ENCODE measurements at regions not wholly inside any gene's neighbourhood (a gene's known extent, or its start where the extent isn't known, plus 50 kb on each side); places are given as distances from the start of the nearest gene placed in this dataset.
"Not testable (repeated sequence)": the region's sequence is repeated elsewhere in the genome, so short reads cannot be mapped to it uniquely, and the experiment has no call there.

DNA sequence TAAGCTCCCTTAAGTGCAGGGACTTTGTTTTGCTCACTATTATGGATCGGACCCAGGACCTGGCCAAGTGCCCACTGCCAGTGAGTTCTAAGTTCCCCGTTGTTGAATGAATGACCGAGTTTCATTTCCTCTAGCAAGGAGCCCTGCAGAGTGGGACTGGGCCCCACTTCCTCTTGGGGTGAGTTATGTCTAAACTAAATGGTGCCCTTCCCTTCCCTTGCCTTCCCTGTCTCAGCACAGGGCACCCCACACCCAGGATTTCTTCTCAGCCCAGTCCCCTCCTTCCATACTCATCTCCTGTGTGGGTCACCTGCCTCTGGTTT lies 195.3 kb upstream of the HS6ST1 start:
- Histone ChIP-seq H3K27me3 (replicated peaks; ENCODE audit: insufficient read depth) (no peaks in the 10 kb centered on the region), H3K4me3 (no peak overlapping the region), H3K9me3 (no peaks in the 10 kb centered on the region), H3K4me1 (replicated peaks) (no peaks in the 10 kb centered on the region), H3K27ac (no peak overlapping the region), H3K36me3 (no peaks in the 10 kb centered on the region)
- 74% methylated on average over 3 of the region's 3 CpGs for WGBS
- intact Hi-C loops (cut with DNase I): no loop called here
- no peak for DNase-seq (ENCODE audit: low spot score)
- TF ChIP-seq, protein P1, sequence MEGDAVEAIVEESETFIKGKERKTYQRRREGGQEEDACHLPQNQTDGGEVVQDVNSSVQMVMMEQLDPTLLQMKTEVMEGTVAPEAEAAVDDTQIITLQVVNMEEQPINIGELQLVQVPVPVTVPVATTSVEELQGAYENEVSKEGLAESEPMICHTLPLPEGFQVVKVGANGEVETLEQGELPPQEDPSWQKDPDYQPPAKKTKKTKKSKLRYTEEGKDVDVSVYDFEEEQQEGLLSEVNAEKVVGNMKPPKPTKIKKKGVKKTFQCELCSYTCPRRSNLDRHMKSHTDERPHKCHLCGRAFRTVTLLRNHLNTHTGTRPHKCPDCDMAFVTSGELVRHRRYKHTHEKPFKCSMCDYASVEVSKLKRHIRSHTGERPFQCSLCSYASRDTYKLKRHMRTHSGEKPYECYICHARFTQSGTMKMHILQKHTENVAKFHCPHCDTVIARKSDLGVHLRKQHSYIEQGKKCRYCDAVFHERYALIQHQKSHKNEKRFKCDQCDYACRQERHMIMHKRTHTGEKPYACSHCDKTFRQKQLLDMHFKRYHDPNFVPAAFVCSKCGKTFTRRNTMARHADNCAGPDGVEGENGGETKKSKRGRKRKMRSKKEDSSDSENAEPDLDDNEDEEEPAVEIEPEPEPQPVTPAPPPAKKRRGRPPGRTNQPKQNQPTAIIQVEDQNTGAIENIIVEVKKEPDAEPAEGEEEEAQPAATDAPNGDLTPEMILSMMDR (IDR thresholded peaks at IDR 0.05): no peak
- TF ChIP-seq POLR2A (IDR thresholded peaks at IDR 0.05) (no peak), POLR2AphosphoS5 (IDR thresholded peaks at IDR 0.05) (no peak)

DNA sequence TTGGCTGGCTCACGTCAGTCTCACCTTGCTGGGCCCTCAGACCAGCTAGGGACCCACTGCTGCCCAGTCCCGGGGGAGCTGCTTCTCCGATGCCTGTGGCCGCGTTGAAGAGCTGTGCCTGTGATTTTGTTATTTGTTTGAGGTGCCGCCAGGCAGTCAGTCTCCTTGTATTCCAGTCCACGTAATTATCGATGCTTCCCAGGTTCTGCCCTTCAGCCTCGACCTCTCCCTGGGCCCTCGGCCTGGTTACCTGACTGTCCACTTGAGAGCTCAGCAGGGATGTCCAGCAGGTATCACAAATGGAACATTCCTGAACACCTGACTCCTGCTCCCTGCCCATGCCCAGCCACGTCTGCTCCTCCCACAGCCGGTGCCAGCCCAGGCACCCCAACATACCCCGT lies 195.9 kb upstream of the HS6ST1 start:
- no peak for DNase-seq (ENCODE audit: low spot score)
- 92% methylated on average over 13 of the region's 13 CpGs for WGBS
- TF ChIP-seq, protein P1 (IDR thresholded peaks at IDR 0.05): no peak
- TF ChIP-seq POLR2AphosphoS5 (IDR thresholded peaks at IDR 0.05): no peak
- TF ChIP-seq POLR2A (IDR thresholded peaks at IDR 0.05): no peak
- no peak overlapping the region for H3K27ac ChIP-seq
- no peak overlapping the region for H3K4me3 ChIP-seq
- no peaks in the 10 kb centered on the region for H3K9me3 ChIP-seq
- H3K4me1 ChIP-seq (replicated peaks): no peaks in the 10 kb centered on the region
- H3K27me3 ChIP-seq (replicated peaks; ENCODE audit: insufficient read depth): no peaks in the 10 kb centered on the region
- H3K36me3 ChIP-seq: no peaks in the 10 kb centered on the region
- intact Hi-C loops (cut with DNase I): no loop called here

DNA sequence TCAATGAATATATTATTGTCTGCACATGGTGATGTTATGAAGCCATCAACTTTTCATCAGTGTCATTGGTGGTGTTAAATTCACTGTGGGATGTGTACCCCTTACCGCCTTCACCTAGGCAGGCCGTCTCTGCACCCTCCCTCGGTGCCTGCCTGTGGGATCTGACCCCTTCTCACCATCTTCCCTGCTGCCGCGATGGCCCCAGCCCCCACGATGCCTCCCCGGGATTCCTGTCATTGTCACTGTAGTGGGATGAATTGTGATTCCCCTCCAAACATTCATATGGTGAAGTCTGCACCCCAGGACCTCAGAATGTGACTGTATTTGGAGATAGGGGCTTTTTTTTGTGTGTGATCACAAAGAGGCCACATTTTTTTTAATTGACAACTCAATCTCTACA lies 198.3 kb upstream of the HS6ST1 start:
- H3K27me3 ChIP-seq (replicated peaks; ENCODE audit: insufficient read depth): no peaks in the 10 kb centered on the region
- intact Hi-C loops (cut with DNase I): no loop called here
- H3K27ac ChIP-seq: no peak overlapping the region
- no peak for DNase-seq (ENCODE audit: low spot score)
- no peaks in the 10 kb centered on the region for H3K36me3 ChIP-seq
- no peaks in the 10 kb centered on the region for H3K4me1 ChIP-seq (replicated peaks)
- no peak overlapping the region for H3K4me3 ChIP-seq
- H3K9me3 ChIP-seq: no peaks in the 10 kb centered on the region
- 88% methylated on average over 7 of the region's 7 CpGs for WGBS
- no peak for TF ChIP-seq POLR2A (IDR thresholded peaks at IDR 0.05)
- TF ChIP-seq, protein P1 (IDR thresholded peaks at IDR 0.05): no peak
- TF ChIP-seq POLR2AphosphoS5 (IDR thresholded peaks at IDR 0.05): no peak

DNA sequence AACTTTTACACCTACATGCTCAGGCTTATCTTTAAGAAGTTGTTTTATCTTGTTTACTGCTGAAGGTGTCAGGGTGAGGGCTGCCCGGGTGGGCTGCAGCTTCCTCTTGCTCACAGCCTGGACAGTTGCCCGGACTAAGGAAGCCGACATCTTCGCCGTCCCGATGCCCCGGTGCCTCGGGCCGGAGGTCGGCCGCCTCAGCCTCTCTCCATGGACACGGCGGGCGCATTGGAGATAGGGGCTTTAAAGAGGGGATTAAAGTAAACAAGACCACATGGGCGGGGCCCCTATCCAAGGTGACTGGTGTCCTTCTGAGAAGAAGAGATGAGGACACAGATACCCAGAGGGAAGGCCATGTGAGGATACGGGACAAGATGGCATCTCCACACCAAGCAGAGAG lies 200.4 kb upstream of the HS6ST1 start:
- H3K27me3 ChIP-seq (replicated peaks; ENCODE audit: insufficient read depth); intact Hi-C loops (cut with DNase I); H3K27ac ChIP-seq; H3K4me1 ChIP-seq (replicated peaks); H3K4me3 ChIP-seq; DNase-seq (ENCODE audit: low spot score); H3K9me3 ChIP-seq; H3K36me3 ChIP-seq: not testable (repeated sequence)
- 90% methylated on average over 16 of the region's 16 CpGs for WGBS

DNA sequence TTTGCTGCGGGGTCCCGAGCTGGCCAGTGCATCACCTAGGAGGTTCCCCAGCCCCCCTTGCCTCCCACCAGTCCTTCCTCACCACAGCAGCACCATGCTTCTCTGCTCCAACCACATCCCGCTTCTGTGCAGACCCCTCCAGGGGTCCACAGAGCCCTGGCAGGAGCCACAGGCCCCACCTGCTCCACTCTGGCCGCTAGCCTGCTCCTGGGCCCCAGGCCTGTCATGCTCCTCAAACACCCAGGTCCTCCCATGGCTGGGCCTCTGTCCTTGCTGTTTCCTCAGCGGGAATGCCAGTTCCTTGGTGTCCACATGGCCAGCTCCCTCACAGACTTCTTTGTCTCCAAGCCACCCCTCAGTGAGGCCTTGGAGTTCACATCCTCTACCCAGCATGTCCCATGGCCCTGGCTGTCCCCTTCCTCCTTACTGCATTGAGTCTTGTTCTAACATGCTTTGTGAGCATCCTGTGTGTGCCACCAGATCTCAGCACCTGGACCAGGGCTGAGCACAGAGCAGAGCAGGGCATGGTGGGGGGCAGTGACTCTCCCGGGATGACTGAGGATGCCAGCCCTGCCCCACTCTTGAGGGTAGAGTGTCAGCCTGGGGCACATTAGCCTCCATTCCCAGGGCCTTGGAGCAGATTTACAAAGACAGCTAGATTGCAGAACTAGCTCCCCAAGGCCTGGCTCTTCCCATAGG lies 201.0 kb upstream of the HS6ST1 start:
- H3K9me3 ChIP-seq: no peaks in the 10 kb centered on the region
- TF ChIP-seq POLR2A (IDR thresholded peaks at IDR 0.05): no peak
- TF ChIP-seq, protein P1 (IDR thresholded peaks at IDR 0.05): no peak
- no peak for TF ChIP-seq POLR2AphosphoS5 (IDR thresholded peaks at IDR 0.05)
- H3K4me1 ChIP-seq (replicated peaks): no peaks in the 10 kb centered on the region
- DNase-seq (ENCODE audit: low spot score): no peak
- H3K4me3 ChIP-seq: no peak overlapping the region
- WGBS: 98% methylated on average over 6 of the region's 6 CpGs
- no peak overlapping the region for H3K27ac ChIP-seq
- H3K36me3 ChIP-seq: no peaks in the 10 kb centered on the region
- intact Hi-C loops (cut with DNase I): no loop called here
- H3K27me3 ChIP-seq (replicated peaks; ENCODE audit: insufficient read depth): no peaks in the 10 kb centered on the region

All from prostate gland (tissue), 2 donors.